G401.6 (cell line): ENCODE measurements at regions not wholly inside any gene's neighbourhood (a gene's known extent, or its start where the extent isn't known, plus 50 kb on each side); places are given as distances from the start of the nearest gene placed in this dataset.

Source experiments
- FAIRE-seq: peaks from 2 replicates; lab custom pipeline; 2012; peaks lifted over from hg19 to GRCh38; lab: Jason Lieb, UNC

DNA sequence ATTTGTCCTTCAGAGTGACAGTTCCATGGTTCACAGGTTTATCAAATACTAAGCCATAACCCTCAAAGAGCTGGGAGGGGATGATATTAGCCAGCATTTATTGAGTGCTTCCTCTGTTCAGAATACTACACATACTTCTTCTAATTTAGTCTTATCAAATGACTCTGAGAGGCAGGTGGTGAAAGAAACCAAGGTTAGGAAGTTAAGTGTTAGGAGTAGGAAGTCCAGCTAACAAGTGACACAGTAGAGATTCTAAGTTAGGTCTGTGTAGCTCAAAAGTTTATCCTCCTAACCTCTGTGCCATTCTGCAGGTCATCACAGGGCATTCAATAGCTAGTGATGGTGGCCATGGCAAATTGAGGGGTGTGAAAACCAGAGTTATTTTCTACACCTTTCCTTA is 198.3 kb upstream of the MID1 start:
- no peak for FAIRE-seq

DNA sequence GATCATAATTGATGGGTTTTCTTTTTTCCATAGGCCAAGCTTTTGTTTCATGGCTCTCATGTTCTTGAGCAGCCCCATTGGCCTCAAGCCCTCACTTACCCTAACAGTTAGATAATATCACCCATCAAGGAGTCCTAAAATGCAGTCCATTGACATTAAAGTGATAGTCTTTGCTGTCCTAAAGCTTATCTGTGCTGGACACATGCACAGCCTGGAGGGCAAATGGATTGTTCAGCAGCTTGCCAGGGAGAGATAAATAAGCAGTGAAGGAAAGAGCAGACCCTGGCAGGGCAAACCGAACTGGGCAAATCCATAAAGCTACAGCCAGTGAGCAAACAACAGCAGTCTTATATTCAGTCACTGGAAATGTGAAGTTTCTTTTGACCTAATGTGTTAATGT is 199.6 kb upstream of the MID1 start:
- FAIRE-seq = no peak

DNA sequence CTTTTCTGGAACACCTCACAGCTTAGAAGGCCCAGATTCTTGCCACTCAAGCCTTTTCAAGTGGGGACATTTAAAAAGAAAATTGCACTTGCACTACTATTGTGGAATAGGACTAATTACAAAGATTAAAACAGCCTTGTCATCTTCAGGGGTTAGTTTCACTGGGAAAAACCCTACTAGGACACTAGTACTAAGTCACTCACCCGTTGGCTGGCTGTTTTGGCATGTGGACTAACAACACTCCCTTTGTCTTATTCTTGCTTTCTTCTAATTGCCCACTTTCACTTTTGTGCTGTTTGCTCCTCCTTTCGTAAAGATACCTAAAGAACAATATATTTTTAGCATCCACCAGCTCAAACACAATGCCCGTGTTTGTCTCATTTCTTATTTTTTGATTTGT is 200.9 kb upstream of the MID1 start:
- FAIRE-seq = no peak

DNA sequence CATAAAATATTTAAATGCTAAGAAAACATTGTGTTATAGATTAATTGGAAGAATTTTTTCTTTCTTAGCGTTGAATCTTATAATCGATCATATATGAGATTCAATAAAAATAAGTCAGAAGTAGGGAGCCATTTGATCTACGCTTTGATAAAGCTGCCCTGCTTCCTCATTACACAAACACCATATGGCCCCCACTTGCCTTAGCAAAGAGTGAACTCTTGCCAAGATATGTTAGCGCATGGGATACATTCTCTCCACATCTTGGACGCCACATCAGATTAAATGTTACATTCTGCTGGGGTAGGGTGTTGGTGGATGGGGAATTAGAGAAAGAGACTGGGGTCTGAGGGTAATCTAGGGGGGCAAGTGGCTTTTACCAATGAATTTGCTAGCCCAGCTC is 207.7 kb upstream of the MID1 start:
- no peak for FAIRE-seq

DNA sequence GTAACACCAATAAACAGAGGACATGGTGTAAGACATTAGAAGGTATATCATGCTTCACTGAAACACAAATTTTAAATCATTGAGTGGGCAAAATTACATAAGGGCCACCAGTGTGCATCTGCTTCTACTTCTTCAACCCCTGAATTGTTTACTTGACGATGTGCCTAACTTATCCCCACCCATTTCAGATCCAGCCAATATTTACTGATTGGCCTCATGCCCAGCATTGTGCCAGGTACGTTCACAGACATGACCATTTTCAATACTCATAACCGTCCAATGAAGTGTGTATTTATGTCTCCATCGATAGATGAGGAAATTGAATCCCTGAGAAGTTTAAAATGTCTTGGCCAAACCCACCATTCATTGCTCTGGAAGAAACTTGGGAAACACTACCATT is 208.3 kb upstream of the MID1 start:
- FAIRE-seq = no peak

DNA sequence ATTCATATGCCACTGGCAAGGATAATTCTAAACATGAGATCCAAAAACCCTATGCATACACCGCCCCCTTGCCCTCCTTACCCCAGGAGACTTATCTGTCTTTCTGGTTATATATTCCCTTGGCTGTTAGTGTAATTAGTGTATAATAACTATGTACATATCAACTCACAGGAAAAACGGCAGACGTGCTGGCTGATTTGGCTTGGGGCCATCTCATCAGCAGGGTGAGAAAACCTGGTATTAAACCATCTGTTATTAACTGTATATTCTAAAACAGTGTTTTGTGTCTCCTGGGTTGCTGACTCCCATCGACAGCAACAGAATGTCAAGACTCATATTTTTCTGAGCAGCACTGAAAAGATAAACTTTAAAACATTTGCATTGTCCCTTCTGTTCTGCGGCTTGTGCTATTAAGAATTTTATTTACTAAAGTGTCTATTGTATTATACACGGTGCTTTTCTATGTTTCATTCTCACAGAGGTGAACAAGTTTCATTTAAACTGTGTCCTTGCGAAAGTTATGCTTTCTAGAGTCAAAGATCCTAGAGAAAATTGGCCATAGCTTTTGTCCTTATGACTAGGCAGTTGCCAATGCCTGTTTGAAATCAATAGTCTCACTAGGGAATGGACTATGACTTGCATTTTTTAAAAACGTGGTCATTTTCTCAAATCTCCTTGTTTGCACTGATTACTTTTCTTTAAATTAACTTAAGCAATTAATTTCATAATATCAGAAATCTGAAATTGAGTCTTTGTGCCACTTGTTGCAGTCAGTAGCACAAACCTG is 211.5 kb upstream of the MID1 start:
- no peak for FAIRE-seq

DNA sequence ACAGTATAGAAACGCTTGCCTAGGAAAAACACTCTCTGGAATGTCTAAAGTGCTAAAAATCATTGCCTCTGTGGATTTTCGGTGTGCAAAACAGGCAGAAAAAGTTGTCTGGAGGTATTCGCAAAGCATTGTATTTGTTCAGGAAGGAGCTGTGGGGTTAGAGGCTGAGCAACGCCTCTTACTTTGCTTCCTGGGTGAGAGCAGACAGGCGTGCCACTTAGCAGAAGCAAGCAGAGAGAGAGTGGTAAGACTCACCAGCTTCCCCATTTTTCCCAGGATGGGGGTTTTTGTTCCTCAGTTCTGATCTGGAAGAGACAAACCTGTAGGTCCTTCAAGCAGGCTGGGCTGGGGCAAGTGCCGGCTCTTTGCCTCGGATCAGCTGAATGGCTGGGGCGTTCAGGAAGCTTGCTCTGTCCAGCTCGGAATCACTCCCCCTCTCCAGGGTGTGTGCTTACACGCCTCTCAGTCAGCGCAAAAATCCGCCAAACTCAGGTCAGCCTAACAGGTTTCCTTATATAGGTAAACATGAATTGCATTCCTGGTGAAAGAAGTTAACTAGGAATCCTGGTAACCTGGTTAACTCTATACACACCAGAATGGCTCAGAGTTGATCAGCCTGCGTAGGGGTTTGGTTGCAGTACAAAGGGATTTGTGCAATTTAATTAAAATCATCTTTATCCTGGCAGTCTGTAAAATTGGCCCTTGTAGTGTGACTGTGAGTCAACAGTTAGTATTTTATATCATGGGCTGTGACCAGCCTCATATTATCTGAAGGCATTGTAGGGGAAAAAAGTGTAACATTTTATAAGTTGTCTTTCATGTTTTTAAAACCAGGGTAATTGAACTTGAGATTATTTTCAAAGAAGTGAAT is 213.1 kb upstream of the MID1 start:
- no peak for FAIRE-seq

DNA sequence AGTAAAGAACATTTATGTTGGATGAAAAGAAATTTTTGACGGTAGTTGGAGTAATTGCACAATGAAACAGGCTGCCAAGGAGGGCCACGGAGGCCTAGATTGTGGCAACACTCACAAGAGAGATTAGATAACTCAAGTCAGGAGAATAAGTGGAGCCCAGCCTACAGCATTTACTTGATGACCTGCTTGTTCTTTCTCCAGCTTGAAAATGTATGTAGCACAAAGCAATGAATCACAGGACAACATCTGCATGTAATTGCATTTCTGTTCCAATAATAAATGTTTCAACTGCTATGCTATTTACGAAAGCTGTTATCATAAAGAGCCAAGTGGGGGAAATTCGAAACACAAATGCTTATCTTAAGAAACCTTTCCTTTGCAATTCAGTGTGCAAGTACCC is 221.2 kb upstream of the MID1 start:
- no peak for FAIRE-seq

DNA sequence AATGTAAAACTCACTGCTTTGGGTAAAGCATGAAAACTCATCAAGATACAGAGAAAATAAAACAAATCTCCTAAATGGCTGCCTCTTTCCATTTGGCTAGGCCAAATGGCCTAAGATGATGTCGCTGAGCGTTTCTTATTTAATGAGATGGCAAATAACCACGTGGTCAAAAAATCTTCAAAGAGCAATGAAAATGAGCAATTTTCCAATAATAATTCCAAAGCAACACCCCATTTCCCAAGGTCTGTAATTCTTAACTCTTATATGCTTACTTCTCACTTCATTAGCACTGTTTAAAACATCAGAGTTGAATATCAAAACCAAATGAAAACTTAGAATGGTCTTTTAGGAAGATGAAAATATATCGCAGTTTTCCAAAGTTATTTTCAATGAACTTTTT is 222.3 kb upstream of the MID1 start:
- FAIRE-seq = no peak

DNA sequence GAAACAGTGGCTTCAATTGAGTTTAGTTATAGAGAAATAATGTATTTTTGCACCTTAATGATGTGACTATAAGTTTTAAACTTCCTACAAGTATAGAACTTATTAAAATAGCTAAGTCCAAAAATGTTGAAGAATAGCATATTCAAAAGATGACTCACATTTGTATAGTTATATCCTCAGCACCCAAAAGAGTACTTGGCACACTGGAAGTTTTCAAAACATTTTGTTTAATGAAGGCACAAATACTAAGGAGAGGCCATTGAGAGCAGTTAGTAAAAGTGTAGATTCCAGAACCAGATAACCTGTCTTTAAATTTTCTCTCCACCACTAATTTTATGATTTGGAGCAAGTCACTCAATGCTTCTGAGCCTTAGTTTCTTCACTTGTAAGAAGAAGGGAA is 226.9 kb upstream of the MID1 start:
- no peak for FAIRE-seq

DNA sequence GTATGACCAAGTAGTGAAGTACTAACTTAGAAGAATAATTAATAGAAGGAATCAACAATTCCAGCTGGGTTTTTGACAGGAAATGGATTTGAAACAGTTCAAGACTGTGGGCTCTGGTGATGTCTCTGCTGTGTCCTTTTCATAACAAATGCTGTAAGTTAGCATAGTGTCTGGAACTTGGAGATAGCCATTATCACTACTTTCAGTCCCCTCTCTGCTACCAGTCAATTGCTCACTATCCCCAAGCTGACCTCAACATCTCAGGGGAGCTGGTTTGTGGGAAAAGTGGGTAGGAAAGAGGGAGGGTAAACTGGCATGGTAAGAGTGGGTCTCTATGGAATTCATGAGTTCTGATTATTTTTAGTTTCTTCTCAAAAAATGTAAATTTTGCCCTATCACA is 231.4 kb upstream of the MID1 start:
- FAIRE-seq = no peak

DNA sequence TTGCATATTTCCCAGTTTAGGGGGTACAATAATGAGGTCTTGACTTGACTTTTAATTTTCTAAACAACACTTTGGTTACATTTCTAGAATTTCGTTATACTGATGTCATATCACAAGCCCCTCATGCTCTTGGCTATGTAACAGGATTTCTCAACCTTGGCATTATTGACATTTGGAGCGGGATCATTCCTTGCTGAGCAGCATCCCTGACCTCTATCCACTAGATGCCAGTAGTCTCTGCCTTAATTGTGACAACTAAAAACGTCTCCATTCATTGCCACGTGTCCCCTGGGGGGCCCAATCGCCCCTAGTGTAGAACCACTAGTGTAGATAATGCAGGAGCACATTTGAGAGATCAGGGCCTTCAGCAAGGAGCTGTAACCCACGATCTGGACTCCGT is 234.2 kb upstream of the MID1 start:
- no peak for FAIRE-seq

DNA sequence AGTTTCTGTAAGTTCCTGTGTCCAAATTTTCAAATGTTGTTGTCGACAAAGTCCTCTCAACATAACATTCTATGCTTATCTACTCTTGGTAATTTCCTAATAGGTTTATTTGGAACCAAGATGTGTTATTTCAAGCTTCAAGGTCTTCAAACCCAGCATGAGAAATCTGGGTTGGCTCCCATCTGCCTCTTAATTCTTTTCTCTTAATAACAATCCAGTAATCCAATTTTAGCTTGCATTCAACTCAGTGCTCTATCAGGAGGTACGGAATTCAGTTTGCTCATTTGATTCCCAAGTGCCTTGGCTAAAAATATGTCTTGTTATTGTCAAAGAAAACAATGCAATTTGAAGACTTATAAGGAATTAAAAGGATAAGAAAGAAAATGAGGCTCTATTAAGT is 235.5 kb upstream of the MID1 start:
- no peak for FAIRE-seq

DNA sequence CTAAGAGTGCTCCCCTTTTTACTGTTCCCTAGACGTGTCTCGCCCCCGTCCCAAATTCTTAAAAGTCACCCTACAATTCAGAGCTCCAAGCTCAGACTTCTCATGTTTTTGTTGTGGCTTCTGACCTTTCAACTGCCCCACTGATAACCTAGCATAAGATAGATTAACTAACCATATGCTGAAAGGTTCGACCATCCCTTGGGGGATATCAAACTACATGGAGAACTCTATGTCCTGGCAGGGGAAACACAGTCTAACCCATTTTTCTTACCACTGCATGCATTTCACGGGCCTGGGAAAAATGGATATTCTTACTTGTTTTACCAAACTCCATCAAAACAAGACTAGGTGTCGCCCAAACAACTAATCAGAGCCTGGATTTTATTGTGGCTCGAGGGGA is 236.4 kb upstream of the MID1 start:
- FAIRE-seq = no peak

DNA sequence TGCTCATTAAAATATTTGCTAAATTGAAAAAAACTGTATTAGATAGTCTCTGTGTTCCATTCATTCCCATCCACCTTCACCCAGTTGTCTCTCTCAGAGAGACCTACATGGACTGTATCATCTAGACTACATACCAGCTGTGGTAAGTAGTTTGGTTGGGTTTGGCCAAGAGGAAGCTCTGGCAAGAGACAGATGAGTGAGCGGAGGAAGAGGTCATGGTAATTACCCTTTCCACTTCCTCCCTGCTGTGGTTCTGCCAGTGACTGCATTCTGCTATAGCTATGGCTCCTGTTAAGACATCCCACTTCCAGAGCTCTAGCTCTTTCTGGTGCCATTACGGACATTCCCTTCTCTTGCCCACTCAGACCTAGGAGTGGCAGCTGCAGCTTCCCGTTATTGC is 239.0 kb upstream of the MID1 start:
- FAIRE-seq = no peak

DNA sequence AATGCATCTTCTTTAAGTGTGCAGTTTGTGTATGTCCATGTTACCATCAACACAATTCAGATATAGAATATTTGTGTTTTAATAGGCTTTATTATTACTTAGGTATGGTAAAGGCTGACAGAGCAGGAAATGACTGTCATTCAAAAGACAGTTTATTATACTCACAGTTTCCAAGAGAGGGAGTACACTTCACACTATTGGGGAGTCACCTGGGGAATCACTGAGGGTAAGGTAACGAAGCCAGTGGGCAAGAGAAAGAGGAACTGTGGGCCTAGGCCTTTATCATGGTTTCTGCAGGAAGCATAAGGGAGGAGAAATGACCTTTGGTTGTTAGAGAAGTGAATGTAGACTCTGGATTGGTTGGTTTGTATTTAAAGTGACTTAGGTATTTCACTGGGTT is 235.1 kb upstream of the HCCS start:
- FAIRE-seq = no peak

DNA sequence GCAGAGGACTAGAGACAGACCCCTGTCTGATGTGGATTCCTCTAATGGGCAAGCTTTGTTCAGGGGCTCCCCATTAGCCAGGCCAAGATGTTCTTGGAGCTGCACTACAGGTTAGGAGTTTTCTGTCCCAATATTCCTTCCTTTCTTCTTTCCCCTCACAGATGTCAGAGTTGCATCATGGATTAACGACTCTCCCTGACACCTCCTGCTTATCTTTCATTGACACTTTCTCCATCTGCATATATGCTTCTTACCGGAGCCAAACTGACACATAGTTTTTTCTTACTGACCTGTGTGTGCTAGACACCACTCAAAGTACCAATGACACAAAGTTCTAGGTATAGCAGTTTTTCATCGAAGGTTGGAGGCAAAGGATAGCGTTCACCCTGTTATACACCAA is 228.6 kb upstream of the HCCS start:
- no peak for FAIRE-seq

DNA sequence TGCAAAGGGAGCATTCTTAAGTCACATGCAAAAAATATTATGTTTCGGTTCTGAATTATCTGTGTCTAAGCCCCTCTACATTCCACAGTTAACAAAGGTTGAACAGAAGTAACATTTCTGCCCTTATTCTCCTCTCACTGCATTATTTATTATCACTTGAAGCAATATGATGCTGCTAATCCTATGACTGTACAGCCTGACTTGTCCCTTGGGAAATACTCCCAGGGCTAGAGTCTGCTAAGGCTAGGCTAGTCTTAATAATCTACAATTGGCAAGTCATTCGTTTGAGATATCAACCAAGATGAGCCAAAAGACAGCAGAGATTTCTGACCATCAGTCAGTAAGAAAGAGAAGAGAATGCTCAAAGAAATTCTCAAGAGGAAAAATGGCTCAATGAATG is 226.9 kb upstream of the HCCS start:
- FAIRE-seq = no peak

DNA sequence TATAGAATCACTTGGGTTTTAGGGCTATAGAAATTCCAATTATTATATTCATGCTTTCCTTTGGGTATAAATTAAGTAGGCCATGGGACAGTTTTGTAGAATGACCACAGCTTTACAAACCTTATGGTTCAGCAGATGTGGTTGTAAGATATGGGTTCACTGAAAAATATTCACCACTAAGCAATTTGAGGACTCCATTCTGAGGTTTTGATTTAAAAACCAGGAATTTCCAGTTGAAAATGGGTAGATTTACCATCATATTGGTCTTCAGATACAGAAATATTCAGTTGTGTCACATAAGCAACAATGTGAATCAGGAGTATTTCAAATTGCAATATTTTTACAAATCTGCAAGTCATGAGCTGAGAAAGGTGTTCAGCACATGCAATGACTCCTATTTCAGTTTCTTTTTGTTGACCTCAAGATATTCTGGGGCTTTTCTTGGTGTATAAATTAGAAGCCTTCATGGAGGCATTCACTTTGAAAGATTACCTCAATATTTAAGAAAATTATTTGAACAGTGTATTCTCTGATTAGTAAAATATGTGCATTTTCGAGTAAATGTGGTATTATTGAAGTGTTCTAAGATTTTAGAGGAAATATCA is 218.4 kb upstream of the HCCS start:
- FAIRE-seq = no peak

DNA sequence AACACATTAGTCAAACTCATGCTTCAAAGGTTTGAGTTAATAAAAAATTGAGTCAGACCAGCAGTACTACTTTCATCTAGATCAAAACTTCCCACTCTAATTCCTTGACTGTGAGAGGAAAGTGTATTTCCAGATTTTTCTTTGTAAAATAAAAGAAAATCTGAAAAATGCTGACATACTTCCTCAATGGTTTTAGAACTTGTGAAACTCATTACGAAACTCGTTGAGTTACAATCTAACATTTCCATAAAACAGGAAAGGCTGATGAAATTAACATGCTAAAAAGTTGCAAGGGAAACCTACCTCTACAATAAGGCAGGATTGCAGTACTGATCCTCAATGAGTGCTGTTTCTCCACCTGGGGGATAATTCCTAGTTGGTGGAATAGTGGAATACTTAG is 217.8 kb upstream of the HCCS start:
- FAIRE-seq = no peak

DNA sequence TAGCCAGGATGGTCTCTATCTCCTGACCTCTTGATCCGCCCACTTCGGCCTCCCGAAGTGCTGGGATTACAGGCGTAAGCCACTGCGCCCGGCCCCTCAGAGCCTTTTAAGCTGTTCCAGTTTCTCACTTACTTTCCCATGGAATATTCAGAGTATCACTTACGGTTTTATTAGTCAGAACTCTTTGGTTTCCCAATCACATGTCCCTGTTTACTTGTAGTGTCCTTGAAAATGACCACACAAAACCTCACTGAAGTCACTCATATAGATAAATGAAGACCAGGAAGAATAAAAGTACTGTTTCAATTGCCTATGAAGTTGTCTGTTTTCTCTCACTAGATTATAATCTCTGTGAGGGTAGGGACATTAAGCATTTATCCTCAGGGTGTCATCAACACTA is 217.2 kb upstream of the HCCS start:
- no peak for FAIRE-seq

DNA sequence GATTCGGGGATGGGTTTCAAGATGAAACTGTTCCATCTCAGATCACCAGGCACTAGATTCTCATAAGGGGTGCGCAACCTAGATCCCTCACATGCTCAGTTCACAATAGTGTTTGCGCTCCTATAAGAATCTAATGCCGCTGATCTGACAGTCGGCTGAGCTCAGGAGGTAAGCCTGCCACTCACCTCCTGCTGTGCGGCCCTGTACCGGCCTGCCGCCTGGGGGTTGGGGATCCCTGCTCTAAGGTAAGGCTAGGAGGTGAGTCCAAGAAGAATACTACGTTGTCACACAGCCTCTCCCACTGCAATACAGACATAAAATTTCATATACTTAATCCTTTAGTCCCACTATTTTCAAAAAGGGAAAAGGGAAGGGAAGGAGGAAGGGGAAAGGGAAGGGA is 213.4 kb upstream of the HCCS start:
- no peak for FAIRE-seq

DNA sequence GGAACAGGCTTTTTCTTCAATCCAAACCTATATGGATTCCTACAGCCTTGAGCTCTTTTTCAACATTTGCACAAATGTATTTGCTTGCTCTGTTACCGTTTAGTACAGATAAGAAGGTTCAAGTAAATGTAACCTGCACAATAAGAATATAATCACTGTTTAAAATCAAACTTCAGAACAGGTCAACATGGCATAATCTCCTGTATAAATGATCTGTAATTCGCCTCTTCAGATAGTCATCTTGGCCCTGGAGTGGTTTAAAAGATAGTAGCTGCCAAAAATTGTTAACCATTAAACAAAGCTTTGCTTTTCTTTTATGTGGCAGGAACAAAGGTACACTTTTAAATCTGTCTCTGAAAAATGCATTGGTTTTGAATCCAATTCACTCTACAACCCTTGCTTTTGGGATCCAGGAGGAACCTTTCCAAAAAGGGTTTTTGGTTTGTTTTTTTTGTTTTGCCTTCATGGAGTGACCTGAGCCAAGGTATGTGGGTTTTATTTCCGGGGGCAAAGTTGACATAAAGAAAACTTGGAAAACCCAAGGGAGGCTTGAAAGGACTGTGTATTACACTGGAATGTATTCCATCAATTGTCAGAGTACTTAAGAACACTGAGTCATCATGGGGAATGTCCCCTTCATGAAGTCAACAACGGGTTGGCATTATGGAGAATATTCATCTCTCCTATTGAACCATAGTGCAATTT is 210.4 kb upstream of the HCCS start:
- FAIRE-seq = no peak
